Stimulated activated CD4-positive, alpha-beta T cell treated with anti-CD3 and anti-CD28 coated beads, Interleukin-1b, Interleukin-23, amount 100 ng/mL, for 24 hours (primary cell): ENCODE measurements at regions not wholly inside any gene's neighbourhood (a gene's known extent, or its start where the extent isn't known, plus 50 kb on each side); places are given as distances from the start of the nearest gene placed in this dataset.
"Not testable (repeated sequence)": the region's sequence is repeated elsewhere in the genome, so short reads cannot be mapped to it uniquely, and the experiment has no call there.

Source experiments
- DNase-seq, 4 experiments: peaks; one replicate each; pipeline ENCODE4 v3.0.0-alpha.2; 2020; ENCODE audit warnings: low read depth in 4 of 4, low spot score in 1 of 4

DNA sequence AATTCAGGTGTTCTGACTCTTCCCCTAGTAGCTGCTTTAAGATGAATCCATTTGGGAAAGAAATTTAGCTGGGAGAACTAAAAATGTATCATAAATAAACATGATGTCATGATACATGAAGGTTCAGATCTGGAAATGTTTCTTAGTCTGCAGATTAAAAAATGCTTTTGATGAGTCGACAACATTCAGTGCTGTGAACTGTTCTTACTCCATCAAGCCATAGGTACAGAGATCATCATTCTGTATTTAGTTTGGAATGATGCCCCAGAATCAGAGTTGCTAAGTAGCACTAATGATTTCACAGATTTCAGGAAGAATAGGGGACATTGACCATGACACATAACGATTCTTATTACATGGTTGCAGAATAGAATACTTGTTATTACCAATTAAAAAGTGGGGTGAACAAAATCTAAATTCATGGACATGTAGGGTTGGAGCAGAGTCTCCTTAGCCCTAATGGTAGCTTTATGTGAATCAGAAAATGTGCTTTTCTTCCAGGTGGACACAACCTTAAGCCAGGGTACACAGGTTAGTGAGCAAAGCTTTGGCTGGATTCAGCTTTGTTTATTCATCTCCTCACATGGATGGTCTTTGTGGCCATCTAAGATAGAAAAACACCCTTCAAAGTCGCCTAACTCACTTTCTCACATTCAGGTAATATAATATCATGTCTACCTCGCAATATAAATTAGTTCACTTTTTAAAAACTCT lies 205.4 kb upstream of the SEL1L start:
- no peak for DNase-seq

DNA sequence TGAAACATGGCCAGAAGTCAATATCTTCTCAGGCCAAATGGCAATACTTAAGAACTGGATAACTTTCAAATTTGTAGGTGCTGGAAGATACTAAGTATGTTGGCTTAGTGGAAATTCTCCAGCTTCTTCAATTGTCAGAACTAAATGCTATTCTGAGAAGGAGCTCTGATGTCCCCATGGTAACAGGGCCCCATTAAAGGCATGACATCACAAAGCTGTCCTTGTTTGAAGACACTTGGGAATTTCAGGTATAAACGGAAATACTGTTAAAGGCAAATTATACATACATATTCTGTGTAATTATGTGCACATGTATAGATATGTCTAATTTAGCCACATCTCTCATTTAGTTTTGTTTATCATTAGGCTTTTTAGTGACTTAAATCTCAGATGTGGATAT lies 210.0 kb upstream of the SEL1L start:
- DNase-seq: no peak

DNA sequence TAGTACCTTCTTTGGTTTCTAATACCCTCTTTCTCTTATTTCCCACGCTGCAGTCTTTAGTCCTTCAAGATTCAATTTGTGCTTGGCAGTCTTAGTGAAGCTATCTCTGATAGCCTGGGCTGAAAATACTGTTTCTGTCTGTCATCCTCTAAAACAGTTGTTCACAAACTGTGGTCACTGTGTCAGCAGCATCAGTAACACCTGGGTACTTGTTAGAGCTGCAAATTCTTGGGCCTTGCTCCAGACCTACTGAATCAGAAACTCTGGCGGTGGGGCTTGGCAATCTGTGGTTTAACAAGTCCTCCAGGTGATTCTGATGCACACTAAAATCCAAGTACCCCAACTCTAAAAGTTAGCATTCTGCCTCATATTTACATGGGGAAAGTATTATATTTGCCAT lies 217.5 kb upstream of the SEL1L start:
- DNase-seq: no peak

DNA sequence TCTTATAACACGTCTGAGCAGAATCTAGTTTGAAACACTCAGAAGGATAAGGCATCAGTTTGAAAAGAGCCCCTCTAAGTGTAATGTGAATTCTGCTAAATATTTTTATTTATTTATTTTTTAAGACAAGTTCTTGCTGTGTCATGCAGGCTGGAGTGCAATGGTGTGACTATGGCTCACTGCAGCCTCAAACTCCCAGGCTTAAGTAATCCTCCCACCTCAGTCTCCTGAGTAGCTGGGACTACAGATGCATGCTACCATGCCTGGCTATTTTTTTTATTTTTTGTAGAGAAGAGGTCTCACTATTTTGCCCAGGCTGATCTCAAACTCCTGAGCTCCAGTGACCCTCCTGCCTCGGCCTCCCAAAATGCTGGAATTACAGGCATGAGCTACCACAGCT lies 225.9 kb upstream of the SEL1L start:
- no peak for DNase-seq

DNA sequence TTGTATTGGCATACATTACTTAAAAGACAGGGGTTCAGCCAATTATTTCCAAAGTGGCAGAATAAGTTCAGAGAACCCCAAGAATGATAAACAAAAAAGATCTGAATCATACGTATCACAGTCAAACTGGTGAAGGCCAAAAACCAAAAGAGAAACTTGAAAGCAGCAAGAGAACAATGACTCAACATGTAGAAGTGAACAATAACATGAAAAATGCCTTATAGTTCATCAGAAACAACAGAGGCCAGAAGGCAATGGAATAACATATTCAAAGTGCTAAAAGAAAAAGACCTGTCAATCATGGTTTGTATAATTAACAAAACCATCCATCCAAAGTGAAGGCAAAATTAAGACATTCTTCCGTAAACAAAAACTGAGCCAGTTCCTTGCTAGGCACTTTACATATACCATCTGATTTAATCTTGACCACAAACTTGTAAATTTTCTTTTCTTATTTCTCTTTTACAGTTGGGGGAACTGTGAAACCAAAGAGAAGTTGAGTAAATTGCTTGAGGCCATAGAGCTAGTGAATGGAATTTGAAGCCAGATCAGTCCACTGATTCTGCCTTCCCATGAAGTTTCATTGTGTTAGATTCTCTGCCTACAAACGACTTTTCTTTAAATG lies 232.1 kb upstream of the SEL1L start:
- DNase-seq: no peak

DNA sequence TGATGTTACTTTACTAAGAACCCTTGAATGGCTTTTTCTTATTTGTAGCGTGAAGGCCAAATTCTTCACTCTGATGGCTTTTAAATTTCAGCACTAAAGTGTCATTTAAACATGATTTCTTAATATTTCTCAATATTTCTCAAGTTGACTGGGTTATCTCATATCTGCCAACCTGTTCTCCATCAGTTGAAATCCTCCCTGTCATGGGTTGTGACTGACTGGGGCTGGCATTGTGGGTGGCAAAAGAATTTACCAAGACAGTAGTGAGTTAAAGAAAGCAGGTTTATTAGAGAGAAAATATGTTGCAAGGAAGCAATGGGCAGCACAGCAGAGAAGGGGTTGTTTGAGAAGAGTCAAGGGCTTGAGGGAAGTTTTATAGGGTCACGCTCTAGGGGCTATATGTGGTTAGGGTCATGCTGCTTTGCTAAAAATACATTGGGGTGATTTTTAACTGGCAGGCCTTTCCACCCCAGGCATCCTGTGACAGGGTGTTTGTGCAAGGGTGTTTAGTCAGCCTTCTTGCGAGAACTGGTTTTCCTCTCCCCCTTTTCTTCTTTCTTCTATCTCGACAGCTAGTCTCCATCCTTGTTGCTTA lies 232.8 kb upstream of the SEL1L start:
- DNase-seq: no peak

DNA sequence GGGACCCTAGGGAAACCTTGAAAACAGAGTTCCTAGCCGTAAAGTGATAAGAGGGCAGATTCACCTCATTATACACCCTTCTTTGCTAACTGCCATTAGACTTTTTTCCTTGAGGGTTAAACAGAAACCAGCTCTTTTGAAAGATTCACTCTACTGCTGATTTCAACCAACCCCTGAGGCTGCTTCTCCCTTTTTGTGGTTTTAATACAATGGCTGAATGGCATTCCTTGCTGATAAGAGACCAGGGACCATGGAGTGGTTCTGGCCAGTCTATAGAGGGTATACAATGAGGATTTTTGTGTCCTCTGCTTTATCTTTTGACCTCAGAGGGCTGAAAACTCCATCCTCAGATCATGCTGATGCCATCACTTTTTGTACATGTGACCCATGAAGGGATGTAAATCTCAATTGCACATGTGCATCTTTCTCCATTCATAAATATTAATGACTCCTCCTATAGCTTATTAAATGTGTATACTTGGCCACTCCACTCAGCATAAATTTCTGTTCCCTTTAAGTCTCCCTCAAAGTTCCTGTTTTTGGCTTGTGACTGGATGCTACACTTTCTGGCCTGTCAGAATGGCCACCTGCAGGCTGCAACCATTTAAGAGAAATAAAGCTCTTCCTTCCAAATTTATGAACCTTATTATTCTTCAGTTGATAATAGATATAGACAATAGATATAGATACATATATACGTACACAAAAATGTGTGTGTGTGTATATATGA lies 233.8 kb upstream of the SEL1L start:
- no peak for DNase-seq

DNA sequence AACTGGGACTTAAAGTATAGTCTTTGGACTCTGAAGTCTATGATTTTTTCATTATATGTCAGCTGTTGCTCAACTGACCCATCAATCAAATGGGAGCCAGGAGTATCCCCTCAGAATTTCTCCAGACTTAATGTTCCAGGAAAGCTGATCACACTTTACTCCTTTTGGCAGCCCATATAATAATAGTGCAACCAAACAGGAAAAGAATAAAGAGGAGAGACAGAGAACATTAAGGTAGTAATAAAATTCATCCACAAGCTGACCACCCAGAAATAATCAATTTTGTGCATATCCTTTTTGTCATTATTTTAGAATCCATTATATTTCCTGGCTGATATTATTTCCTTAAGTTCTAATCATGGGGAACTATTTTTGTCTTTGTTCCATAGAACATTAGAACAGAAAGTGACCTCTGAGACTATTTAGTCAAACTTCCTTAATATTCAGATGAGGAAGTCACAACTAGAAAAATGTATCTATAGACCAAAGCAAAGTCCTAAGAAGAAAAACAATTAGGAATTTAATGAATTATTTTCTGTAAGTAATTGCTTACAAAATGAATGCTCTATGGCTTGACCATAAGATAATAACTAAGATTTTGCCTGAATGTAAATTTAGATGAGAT lies 238.1 kb upstream of the SEL1L start:
- no peak for DNase-seq

DNA sequence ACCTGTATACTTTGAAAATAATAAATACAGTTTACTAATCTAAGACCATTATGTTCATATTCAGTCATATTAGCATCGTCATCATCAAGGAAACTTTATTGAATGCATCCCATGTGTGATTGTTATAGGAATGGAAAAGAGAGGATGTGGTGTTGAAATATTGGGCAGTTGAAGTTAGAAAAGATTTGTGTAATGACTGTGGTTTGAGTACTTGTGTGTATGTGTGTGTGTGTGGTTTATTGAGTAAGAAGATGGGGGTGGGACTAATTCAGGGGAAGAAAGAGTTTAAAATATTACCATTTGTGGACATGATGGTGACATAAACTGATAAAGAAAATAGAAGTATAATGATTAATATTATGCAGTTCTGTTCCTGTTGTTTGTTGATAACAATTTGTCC lies 238.7 kb upstream of the SEL1L start:
- DNase-seq: no peak

DNA sequence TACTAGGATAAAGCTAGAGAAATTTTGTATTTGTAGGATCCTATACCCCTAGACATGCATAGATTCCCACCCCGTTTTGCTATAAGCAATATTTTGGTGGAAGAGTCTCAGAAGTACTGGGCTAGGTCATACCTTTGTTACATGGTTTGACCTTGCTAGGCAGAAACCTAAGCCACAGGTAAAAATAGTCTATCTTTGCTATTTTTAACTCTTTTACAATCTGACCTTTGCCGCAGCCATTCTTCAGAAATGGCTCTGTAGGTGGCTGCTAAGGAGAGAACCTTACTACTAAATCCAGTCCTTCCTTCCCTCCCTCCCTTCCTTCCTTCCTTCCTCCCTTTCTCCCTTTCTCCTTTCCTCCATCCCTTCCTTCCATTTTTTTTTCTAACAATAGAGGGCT lies 242.9 kb upstream of the SEL1L start:
- DNase-seq: no peak

DNA sequence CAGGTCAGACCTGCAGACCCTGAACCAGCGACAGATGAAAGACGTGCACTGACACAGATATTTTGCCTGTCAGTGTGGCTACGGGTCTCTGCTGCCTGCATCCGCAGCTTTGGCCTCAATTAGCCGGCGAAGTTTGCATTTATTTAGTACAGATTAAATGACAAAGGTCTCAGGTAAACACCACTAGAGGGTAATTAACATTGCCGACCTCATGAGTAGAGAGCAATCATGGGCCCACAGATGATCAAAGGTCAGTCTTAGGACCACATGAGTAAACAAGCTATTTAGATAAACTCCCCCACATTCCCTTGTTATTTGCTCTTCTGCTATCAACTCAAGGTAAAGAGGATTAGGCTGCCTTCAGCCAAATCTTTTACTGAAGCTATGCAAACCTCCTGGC lies 248.1 kb upstream of the SEL1L start:
- not testable (repeated sequence) for DNase-seq

DNA sequence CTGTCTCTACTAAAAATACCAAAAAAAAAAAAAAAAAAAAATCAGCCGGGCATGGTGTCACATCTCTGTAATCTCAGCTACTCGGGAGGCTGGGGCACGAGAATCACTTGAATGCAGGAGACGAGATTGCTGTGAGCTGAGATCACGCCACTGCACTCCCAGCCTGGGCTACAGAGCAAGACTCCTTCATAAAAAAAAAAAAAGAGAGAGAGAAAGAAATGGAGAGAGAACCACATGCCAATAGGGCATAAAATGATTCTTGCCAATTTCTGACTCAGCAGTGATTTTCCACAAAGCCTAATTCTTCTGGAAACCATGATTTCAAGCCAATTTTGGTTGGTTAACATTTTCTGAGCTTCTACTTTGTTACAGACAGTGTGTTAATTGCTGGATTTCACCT lies 250.4 kb upstream of the SEL1L start:
- DNase-seq: no peak

DNA sequence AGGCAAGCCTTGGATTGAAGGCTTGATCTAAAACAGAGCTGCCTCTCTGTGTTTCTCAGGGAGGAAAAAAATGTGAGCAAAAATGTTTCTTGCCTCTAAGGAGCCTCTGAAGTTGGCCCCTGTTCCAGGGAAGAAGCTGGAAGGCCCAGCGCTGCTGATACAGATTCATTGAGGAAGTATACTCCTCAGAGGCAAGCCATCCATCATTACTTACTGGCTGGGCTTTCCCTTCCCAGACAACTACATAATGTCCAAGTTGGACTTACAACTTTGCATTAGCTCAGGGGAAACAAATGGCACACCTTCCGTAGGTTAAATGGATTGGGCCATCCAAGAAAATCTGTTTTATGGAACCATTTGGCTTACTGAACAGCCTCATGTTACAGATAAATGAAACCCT lies 263.7 kb upstream of the SEL1L start:
- DNase-seq: no peak

DNA sequence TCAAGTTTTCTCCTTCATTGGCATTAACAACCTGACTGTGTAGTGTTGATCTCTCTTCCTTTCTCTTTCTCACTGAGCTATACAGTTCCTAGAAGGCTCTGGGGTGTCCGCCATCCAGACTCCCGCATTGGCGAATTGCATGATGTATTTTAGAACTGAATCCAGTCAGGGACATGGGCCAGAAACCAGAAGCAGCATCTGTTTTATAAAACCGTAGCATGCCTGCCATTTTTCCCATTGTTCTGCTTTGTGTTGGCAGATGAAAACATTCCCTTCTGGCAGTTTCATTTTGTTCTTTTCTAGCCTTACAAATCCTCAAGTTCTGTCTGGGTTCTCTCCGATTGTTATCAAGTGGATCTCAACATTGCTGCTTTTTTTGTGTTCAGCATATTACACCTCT lies 268.3 kb upstream of the SEL1L start:
- no peak for DNase-seq

DNA sequence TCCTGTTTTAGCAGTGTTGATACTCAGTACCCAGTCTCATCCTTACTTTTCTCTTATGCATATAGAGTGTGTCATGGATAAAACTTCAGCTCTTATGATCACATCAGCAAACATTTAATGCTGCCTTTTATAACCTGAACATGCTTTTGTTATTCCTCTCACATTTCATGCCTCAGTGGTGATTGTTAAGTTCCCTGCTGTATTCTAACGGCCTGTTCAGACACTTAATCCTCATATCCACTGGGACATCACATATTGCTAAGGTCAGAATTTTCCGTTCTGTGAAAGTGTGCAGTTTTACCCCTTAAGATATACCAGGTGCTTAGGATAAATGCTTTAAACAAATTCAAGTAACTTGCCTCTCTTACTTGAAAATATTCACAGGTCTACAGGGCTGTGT lies 268.7 kb upstream of the SEL1L start:
- no peak for DNase-seq

DNA sequence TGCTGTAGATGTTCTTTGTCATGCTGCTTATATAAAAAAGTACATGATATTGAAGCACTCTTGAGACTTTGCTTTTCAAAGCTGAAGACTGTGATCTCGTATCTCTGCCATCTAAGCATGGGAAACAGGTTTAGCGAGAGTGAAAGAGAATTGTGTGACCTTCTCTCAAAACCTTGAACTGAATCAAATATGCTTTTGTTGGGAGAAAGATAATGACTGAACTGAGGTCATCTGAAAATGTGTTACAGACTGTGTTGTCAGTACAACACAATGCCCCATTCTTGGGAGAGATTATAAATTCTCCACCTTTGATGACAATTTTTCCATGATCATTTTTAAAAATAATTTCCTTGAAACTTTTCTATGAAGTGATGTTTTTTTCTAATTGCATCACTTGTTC lies 272.1 kb upstream of the SEL1L start:
- DNase-seq: no peak

DNA sequence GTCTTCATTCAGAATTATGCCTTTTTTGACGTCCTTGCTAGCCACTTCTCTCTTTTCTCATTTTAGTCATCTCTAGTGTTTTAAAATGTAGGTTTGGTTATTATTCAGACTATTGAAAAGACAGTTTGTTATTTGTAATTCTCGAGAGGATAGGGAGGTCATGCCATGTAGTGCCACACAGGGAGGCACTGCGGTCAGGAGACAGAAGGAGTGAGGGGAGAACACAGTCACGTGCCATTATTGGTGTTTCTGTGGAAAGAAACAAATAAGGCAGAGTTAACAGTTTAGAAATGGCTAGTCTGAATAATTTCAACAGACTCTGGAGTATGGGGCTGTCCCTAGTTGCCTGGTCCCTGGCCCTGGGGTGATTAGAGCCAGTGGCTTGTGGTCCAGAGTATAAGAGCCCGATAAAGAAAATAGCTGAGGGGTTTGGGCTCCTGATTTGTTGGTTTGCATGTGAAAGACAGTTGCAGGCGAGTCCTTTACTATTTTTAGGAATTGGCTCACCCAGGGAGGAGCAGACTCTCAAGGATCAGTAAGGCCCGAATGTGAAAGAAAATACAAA lies 278.1 kb upstream of the SEL1L start:
- DNase-seq: no peak

DNA sequence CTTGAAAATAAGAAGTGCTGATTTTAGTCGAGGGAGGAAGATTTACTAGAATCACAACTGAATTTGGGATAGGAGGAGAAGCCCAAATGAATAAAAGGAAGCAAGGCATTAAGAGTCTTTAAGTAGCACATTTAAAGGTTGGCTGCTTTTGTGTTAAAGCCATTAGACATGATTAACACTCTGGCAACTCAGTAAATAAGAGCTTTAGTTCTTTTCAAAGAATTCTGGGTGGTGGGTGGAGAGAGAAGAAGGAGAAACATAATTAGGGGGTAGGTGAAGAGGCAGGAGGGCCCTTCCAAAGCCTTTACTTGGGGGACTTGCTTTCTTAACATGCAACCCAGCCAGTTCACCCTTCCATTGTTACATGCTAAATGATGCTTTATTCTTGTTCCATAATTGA lies 284.6 kb upstream of the SEL1L start:
- DNase-seq: no peak

DNA sequence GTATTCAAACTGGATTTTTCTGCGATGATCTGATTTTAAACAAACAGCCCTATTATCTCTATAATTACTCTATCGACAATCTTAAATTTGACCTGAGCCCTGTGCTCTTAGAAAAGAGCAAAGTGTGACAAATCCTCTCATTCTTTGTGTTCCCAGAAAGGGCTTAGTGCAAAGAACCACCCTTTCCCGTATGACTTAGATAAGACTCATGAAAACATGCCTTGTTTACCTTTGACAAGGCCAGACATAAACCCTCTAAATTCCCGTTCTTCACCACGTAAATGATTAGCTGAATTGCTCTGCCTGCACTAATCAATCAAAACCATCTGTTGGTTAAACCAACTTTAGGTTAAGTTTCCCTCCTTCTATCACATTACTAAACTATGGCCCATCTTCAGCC lies 285.7 kb upstream of the SEL1L start:
- no peak for DNase-seq

DNA sequence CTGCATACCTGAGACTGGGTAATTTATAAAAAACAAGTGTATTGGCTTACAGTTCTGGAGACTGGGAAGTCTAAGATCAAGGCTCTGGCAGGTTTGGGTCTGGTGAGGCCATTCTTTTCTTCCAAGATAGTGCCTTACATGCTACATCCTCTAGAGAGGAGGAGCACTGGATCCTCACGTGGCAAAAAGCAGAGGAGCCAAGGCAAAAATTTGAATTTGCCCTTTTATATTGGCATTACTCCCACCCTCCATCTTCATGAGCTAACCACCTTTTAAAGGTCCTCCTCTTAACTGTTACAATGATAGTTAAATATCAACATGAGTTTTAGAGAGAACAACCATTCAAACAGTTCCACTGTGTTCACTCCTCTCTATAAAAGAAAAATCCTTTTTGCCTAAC lies 286.3 kb upstream of the SEL1L start:
- no peak for DNase-seq

DNA sequence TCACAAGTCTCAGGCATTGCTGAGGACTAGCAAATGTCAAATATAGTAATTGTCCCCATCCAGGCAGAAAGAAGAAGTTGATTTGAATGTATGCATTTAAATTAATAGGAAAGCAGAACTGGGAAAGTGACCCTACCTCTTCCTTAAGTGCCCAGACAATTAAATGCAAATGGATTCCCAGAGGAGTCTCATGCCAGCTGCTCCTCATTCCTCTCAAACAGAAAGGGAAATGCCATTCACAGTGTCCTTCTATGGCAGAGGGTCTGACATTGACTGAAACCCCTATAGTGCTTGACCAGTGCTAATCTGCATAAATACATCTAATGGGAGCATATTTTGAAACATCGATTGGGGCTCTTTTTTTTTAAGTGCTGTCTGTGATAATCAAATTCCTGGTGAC lies 292.4 kb upstream of the SEL1L start:
- DNase-seq: no peak
